HG03442 (cell line): ENCODE measurements at regions not wholly inside any gene's neighbourhood (a gene's known extent, or its start where the extent isn't known, plus 50 kb on each side); places are given as distances from the start of the nearest gene placed in this dataset.
"Not testable (repeated sequence)": the region's sequence is repeated elsewhere in the genome, so short reads cannot be mapped to it uniquely, and the experiment has no call there.

Source experiments
- ATAC-seq: cut with Tn5 transposase; IDR thresholded peaks from one replicate; pipeline ENCODE4 v1.9.1; 2021; ENCODE audit warnings: mild to moderate bottlenecking, moderate library complexity; ENCODE audit not compliant: unreplicated experiment

GRCh38 chr1:163565166-163565565 is 243.4 kb downstream of the NUF2 start:
- ATAC-seq: no peak

- ATAC-seq: no peak
Observed at GRCh38 chr1:163570071-163570470, 248.3 kb downstream of the NUF2 start.

- ATAC-seq: no peak
Observed at GRCh38 chr1:163571950-163572349, 250.2 kb downstream of the NUF2 start.

- no peak for ATAC-seq
Observed at GRCh38 chr1:163574119-163574518, 252.4 kb downstream of the NUF2 start.

- ATAC-seq: no peak
Observed at GRCh38 chr1:163580926-163581325, 259.2 kb downstream of the NUF2 start.

GRCh38 chr1:163583661-163584181 is 262.0 kb downstream of the NUF2 start:
- ATAC-seq: no peak

GRCh38 chr1:163585796-163586195 is 264.0 kb downstream of the NUF2 start:
- ATAC-seq: no peak

- no peak for ATAC-seq
Observed at GRCh38 chr1:163588796-163589195, 267.0 kb downstream of the NUF2 start.

GRCh38 chr1:163589735-163590134 is 268.0 kb downstream of the NUF2 start:
- no peak for ATAC-seq

GRCh38 chr1:163591131-163591530 is 269.4 kb downstream of the NUF2 start:
- ATAC-seq: not testable (repeated sequence)

GRCh38 chr1:163592623-163593022 is 270.9 kb downstream of the NUF2 start:
- ATAC-seq: not testable (repeated sequence)

GRCh38 chr1:163596106-163596505 is 274.4 kb downstream of the NUF2 start:
- ATAC-seq: not testable (repeated sequence)

GRCh38 chr1:163596541-163597258 is 274.9 kb downstream of the NUF2 start:
- ATAC-seq: no peak

- no peak for ATAC-seq
Observed at GRCh38 chr1:163604321-163604720, 282.6 kb downstream of the NUF2 start.

- no peak for ATAC-seq
Observed at GRCh38 chr1:163604896-163605295, 283.1 kb downstream of the NUF2 start.

GRCh38 chr1:163608979-163609378 is 287.2 kb downstream of the NUF2 start:
- ATAC-seq: no peak

- ATAC-seq: no peak
Observed at GRCh38 chr1:163609858-163610257, 288.1 kb downstream of the NUF2 start.

GRCh38 chr1:163610486-163610885 is 288.7 kb downstream of the NUF2 start:
- no peak for ATAC-seq

- ATAC-seq: no peak
Observed at GRCh38 chr1:163614361-163614760, 292.6 kb downstream of the NUF2 start.

GRCh38 chr1:163628034-163628773 is 306.4 kb downstream of the NUF2 start:
- no peak for ATAC-seq

GRCh38 chr1:163632269-163632668 is 310.5 kb downstream of the NUF2 start:
- no peak for ATAC-seq

- ATAC-seq: no peak
Observed at GRCh38 chr1:163633366-163633765, 311.6 kb downstream of the NUF2 start.
